HepG2 (cell line): ENCODE measurements at regions not wholly inside any gene's neighbourhood (a gene's known extent, or its start where the extent isn't known, plus 50 kb on each side); places are given as distances from the start of the nearest gene placed in this dataset.

Experiments used
- ATAC-seq: fragments of 200-7000 bp; cut with Tn5 transposase; 3 replicates; pipeline ENCODE4 v1.9.1; 2020; ENCODE audit warnings: mild to moderate bottlenecking, moderate library complexity
- BruUV-seq: library from RNA; stranded (reverse); fragments of 400-500 nt; replicated peaks from 2 replicates; lab custom pipeline; 2021; lab: Mats Ljungman, UMichigan
- CTCF ChIA-PET: fragments of 300-600 bp; formaldehyde crosslinking; extraction: SDS; loops from one replicate; lab custom pipeline; 2021; ENCODE audit warnings: low total read pairs, inconsistent platforms, low intra/inter-chr PET ratio; lab: Yijun Ruan, JAX
- POLR2A ChIA-PET: fragments of 350-600 bp; sonication (Branson Sonifier 250); formaldehyde crosslinking; loops from one replicate; lab custom pipeline; 2020; ENCODE audit warnings: antibody characterized with exemption, inconsistent platforms; lab: Yijun Ruan, JAX
- DNase-seq: peaks from one replicate; pipeline ENCODE4 v3.0.0-alpha.2; 2015; ENCODE audit warnings: low spot score
- FAIRE-seq: peaks from 3 replicates; lab custom pipeline; 2011; peaks lifted over from hg19 to GRCh38; lab: Jason Lieb, UNC
- H2AFZ ChIP-seq: one replicate; pipeline ENCODE4 v1.6.1; 2011; ENCODE audit warnings: low read length, inconsistent platforms
- H3K27ac ChIP-seq: fragments of 300-600 bp; 3 replicates; pipeline ENCODE4 v1.8.0; 2011; ENCODE audit warnings: mixed run types, mild to moderate bottlenecking, mixed read lengths, low read length, inconsistent platforms; ENCODE audit not compliant: insufficient read depth; ENCODE audit errors: extremely low read length
- H3K27me3 ChIP-seq, 2 experiments: fragments of 200-600 bp in 1 of 2; 2 replicates in 1 of 2; 3 replicates in 1 of 2; pipeline versions ENCODE4 v1.6.0 to v1.8.0; 2011; ENCODE audit warnings: low read length in 2 of 2, mild to moderate bottlenecking in 2 of 2, moderate library complexity in 2 of 2, inconsistent platforms in 1 of 2; ENCODE audit not compliant: insufficient read depth in 2 of 2, control insufficient read depth in 1 of 2
- H3K36me3 ChIP-seq, 2 experiments: fragments of 200-600 bp in 1 of 2; replicated peaks in 1 of 2; 2 replicates in 1 of 2; 3 replicates in 1 of 2; pipeline versions ENCODE4 v1.5.1 to v1.8.0; 2011; ENCODE audit warnings: low read length in 2 of 2, inconsistent platforms in 1 of 2; ENCODE audit not compliant: insufficient read depth in 2 of 2, control insufficient read depth in 1 of 2
- H3K4me1 ChIP-seq: 2 replicates; pipeline ENCODE4 v1.5.1; 2012; ENCODE audit warnings: low read length, inconsistent platforms; ENCODE audit not compliant: insufficient read depth
- H3K4me2 ChIP-seq: 2 replicates; pipeline ENCODE4 v1.6.0; 2011; ENCODE audit warnings: low read depth, low read length, inconsistent platforms
- H3K4me3 ChIP-seq, 3 experiments: fragments of 200-600 bp in 1 of 3; sonication (generic), shearing (Covaris generic) in 1 of 3; replicated peaks in 1 of 3; 2 replicates each; pipeline ENCODE4 v1.5.1; 2011 to 2016; ENCODE audit warnings: low read length in 3 of 3, inconsistent platforms in 2 of 3, low read depth in 2 of 3, mild to moderate bottlenecking in 2 of 3, control low read depth in 1 of 3, mixed read lengths in 1 of 3; ENCODE audit not compliant: insufficient read depth in 1 of 3
- H3K79me2 ChIP-seq: one replicate; pipeline ENCODE4 v1.6.1; 2011; ENCODE audit warnings: low read length, inconsistent platforms; ENCODE audit not compliant: insufficient read depth
- H3K9ac ChIP-seq: 2 replicates; pipeline ENCODE4 v1.6.0; 2011; ENCODE audit warnings: mild to moderate bottlenecking, low read depth, low read length, inconsistent platforms; ENCODE audit not compliant: insufficient read depth
- H3K9me3 ChIP-seq: 2 replicates; pipeline ENCODE4 v1.5.1; 2012; ENCODE audit warnings: mild to moderate bottlenecking, low read length
- H4K20me1 ChIP-seq: 2 replicates; pipeline ENCODE4 v1.6.0; 2011; ENCODE audit warnings: inconsistent platforms, mild to moderate bottlenecking, low read length, moderate library complexity; ENCODE audit not compliant: insufficient read depth
- ELF3 ChIP-seq: IDR thresholded peaks from 2 replicates; pipeline ENCODE4 v1.6.1; 2016; ENCODE audit warnings: missing genetic modification reagents, missing compliant biosample characterization
- HNF4A ChIP-seq: sonication (generic); formaldehyde crosslinking; IDR thresholded peaks from 2 replicates; pipeline ENCODE4 v1.4.0; 2020; ENCODE audit warnings: missing genetic modification reagents
- MIER2 ChIP-seq: IDR thresholded peaks from 2 replicates; pipeline ENCODE4 v1.6.1; 2016; ENCODE audit warnings: missing biosample characterization, missing genetic modification reagents
- ZMYM4 ChIP-seq: sonication (generic); formaldehyde crosslinking; IDR thresholded peaks from 2 replicates; pipeline ENCODE4 v1.8.1; 2023; ENCODE audit warnings: mild to moderate bottlenecking, missing genetic modification reagents
- ZNF629 ChIP-seq: sonication (generic); formaldehyde crosslinking; conservative IDR thresholded peaks from 2 replicates; pipeline ENCODE4 v1.5.0; 2020; ENCODE audit warnings: missing genetic modification reagents
- WGBS: methylation state at CpG from one replicate; pipeline ENCODE4 v1.1.6; 2017; ENCODE audit warnings: low lambda C conversion rate; 5-methylcytosine and 5-hydroxymethylcytosine counted together
- in situ Hi-C: cut with HindIII; loops from 2 replicates; pipeline ENCODE4 v1.10.0; 2017; ENCODE audit warnings: low pct_unique_long_range_greater_than_20kb; ENCODE audit not compliant: extremely low pct_ligation_motif_present
- intact Hi-C: fragments of 100-400 bp; cut with micrococcal nuclease; formaldehyde crosslinking; loops from one replicate; pipeline ENCODE4 v1.10.0; 2022; ENCODE audit not compliant: unreplicated experiment
- TF ChIP-seq, protein P1 (sequence below): sonication (generic); formaldehyde crosslinking; IDR thresholded peaks from 2 replicates; pipeline ENCODE4 v1.4.0; 2020; ENCODE audit warnings: missing genetic modification reagents, borderline replicate concordance
- TF ChIP-seq, protein P2 (sequence below), 2 experiments: IDR thresholded peaks; 2 replicates each; pipeline ENCODE4 v1.6.1; 2011 to 2012; ENCODE audit warnings: low read length in 2 of 2, borderline replicate concordance in 1 of 2, low read depth in 1 of 2, mild to moderate bottlenecking in 1 of 2, moderate library complexity in 1 of 2
- TF ChIP-seq, protein P3 (sequence below): sonication (generic); formaldehyde crosslinking; IDR thresholded peaks from 2 replicates; pipeline ENCODE4 v1.4.0; 2020; ENCODE audit warnings: missing genetic modification reagents
- TF ChIP-seq, protein P4 (sequence below): sonication (generic); formaldehyde crosslinking; IDR thresholded peaks from 2 replicates; pipeline ENCODE4 v1.5.0; 2020; ENCODE audit warnings: mild to moderate bottlenecking, missing genetic modification reagents, moderate library complexity
- TF ChIP-seq, protein P5 (sequence below): sonication (generic); formaldehyde crosslinking; IDR thresholded peaks from 2 replicates; pipeline ENCODE4 v1.4.0; 2020; ENCODE audit warnings: missing genetic modification reagents; ENCODE audit errors: not compliant biosample characterization
- TF ChIP-seq, protein P6 (sequence below): sonication (generic); formaldehyde crosslinking; IDR thresholded peaks from 2 replicates; pipeline ENCODE4 v1.4.0; 2020; ENCODE audit warnings: missing genetic modification reagents

DNA sequence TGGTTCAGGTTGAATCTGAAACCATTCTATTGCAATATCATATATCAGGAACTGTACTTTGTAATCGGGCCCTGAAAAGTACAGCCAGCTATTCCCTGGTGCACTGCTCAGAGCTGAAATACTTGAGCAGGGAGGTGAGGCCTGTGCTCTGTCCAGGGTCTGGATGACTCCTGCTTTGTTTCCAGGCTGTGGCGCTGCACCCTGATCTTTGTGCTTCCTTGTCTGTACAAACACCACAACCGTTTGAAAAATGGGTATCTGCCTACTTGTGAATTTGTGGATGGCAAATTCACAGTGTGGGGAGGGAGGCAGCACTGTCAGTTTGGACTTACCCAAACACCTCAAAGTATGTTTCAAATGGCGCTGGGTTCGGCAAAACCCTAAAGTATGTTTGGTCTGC lies 155.4 kb upstream of the FAR2 start:
- Histone ChIP-seq H3K4me2 (no peak overlapping the region), H3K27ac (no peak overlapping the region), H3K36me3 (no peaks in the 10 kb centered on the region), H3K27me3 (no peaks in the 10 kb centered on the region), H3K9ac (no peak overlapping the region), H3K4me3 (no peak overlapping the region), H4K20me1 (no peaks in the 10 kb centered on the region), H3K9me3 (no peaks in the 10 kb centered on the region), H3K4me1 (peaks cover 3% of the 10 kb centered on the region; the same call in 1 of the 2 replicates), H2AFZ (no peak overlapping the region), H3K79me2 (no peaks in the 10 kb centered on the region)
- FAIRE-seq, result no peak
- CTCF ChIA-PET, result no interaction called here
- ATAC-seq, result peak; percentile 97
- no peak for DNase-seq
- in situ Hi-C loops (no loop called here), intact Hi-C loops (loop anchor here (10.0 kb wide), 1 partner anchor 1259 kb away; no protein-coding TSS in a partner anchor)
- POLR2A ChIA-PET, result no interaction called here
- BruUV-seq, result no TSS peak
- WGBS, result 53% methylated on average over 5 of the region's 5 CpGs
- TF ChIP-seq ZMYM4 (CRISPR knock-in tag) (0 out of 2 replicates have a peak, but pooled peaks have one; percentile 32), MIER2 (peak; percentile 84; the same call in 1 of the 2 replicates), ELF3 (CRISPR knock-in tag) (peak; percentile 31; the same call in 1 of the 2 replicates), ZNF629 (peak; percentile 76), HNF4A (peak; percentile 49)
- TF ChIP-seq, protein P1, sequence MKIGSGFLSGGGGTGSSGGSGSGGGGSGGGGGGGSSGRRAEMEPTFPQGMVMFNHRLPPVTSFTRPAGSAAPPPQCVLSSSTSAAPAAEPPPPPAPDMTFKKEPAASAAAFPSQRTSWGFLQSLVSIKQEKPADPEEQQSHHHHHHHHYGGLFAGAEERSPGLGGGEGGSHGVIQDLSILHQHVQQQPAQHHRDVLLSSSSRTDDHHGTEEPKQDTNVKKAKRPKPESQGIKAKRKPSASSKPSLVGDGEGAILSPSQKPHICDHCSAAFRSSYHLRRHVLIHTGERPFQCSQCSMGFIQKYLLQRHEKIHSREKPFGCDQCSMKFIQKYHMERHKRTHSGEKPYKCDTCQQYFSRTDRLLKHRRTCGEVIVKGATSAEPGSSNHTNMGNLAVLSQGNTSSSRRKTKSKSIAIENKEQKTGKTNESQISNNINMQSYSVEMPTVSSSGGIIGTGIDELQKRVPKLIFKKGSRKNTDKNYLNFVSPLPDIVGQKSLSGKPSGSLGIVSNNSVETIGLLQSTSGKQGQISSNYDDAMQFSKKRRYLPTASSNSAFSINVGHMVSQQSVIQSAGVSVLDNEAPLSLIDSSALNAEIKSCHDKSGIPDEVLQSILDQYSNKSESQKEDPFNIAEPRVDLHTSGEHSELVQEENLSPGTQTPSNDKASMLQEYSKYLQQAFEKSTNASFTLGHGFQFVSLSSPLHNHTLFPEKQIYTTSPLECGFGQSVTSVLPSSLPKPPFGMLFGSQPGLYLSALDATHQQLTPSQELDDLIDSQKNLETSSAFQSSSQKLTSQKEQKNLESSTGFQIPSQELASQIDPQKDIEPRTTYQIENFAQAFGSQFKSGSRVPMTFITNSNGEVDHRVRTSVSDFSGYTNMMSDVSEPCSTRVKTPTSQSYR (CRISPR knock-in tag), result no peak
- TF ChIP-seq, protein P2, sequence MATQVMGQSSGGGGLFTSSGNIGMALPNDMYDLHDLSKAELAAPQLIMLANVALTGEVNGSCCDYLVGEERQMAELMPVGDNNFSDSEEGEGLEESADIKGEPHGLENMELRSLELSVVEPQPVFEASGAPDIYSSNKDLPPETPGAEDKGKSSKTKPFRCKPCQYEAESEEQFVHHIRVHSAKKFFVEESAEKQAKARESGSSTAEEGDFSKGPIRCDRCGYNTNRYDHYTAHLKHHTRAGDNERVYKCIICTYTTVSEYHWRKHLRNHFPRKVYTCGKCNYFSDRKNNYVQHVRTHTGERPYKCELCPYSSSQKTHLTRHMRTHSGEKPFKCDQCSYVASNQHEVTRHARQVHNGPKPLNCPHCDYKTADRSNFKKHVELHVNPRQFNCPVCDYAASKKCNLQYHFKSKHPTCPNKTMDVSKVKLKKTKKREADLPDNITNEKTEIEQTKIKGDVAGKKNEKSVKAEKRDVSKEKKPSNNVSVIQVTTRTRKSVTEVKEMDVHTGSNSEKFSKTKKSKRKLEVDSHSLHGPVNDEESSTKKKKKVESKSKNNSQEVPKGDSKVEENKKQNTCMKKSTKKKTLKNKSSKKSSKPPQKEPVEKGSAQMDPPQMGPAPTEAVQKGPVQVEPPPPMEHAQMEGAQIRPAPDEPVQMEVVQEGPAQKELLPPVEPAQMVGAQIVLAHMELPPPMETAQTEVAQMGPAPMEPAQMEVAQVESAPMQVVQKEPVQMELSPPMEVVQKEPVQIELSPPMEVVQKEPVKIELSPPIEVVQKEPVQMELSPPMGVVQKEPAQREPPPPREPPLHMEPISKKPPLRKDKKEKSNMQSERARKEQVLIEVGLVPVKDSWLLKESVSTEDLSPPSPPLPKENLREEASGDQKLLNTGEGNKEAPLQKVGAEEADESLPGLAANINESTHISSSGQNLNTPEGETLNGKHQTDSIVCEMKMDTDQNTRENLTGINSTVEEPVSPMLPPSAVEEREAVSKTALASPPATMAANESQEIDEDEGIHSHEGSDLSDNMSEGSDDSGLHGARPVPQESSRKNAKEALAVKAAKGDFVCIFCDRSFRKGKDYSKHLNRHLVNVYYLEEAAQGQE (IDR thresholded peaks at IDR 0.05; ENCODE audit: borderline replicate concordance in 1 of 2, low read depth in 1 of 2, low read length in 2 of 2), result peak; percentile 11 to 85
- TF ChIP-seq, protein P3, sequence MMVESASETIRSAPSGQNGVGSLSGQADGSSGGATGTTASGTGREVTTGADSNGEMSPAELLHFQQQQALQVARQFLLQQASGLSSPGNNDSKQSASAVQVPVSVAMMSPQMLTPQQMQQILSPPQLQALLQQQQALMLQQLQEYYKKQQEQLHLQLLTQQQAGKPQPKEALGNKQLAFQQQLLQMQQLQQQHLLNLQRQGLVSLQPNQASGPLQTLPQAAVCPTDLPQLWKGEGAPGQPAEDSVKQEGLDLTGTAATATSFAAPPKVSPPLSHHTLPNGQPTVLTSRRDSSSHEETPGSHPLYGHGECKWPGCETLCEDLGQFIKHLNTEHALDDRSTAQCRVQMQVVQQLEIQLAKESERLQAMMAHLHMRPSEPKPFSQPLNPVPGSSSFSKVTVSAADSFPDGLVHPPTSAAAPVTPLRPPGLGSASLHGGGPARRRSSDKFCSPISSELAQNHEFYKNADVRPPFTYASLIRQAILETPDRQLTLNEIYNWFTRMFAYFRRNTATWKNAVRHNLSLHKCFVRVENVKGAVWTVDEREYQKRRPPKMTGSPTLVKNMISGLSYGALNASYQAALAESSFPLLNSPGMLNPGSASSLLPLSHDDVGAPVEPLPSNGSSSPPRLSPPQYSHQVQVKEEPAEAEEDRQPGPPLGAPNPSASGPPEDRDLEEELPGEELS (CRISPR knock-in tag), result no peak
- TF ChIP-seq, protein P4, sequence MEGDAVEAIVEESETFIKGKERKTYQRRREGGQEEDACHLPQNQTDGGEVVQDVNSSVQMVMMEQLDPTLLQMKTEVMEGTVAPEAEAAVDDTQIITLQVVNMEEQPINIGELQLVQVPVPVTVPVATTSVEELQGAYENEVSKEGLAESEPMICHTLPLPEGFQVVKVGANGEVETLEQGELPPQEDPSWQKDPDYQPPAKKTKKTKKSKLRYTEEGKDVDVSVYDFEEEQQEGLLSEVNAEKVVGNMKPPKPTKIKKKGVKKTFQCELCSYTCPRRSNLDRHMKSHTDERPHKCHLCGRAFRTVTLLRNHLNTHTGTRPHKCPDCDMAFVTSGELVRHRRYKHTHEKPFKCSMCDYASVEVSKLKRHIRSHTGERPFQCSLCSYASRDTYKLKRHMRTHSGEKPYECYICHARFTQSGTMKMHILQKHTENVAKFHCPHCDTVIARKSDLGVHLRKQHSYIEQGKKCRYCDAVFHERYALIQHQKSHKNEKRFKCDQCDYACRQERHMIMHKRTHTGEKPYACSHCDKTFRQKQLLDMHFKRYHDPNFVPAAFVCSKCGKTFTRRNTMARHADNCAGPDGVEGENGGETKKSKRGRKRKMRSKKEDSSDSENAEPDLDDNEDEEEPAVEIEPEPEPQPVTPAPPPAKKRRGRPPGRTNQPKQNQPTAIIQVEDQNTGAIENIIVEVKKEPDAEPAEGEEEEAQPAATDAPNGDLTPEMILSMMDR (CRISPR knock-in tag), result peak; percentile 49
- TF ChIP-seq, protein P5, sequence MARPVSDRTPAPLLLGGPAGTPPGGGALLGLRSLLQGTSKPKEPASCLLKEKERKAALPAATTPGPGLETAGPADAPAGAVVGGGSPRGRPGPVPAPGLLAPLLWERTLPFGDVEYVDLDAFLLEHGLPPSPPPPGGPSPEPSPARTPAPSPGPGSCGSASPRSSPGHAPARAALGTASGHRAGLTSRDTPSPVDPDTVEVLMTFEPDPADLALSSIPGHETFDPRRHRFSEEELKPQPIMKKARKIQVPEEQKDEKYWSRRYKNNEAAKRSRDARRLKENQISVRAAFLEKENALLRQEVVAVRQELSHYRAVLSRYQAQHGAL (CRISPR knock-in tag), result no peak
- TF ChIP-seq, protein P6, sequence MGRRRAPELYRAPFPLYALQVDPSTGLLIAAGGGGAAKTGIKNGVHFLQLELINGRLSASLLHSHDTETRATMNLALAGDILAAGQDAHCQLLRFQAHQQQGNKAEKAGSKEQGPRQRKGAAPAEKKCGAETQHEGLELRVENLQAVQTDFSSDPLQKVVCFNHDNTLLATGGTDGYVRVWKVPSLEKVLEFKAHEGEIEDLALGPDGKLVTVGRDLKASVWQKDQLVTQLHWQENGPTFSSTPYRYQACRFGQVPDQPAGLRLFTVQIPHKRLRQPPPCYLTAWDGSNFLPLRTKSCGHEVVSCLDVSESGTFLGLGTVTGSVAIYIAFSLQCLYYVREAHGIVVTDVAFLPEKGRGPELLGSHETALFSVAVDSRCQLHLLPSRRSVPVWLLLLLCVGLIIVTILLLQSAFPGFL, result no peak
